PFSK-1 (cell line): ENCODE measurements at regions not wholly inside any gene's neighbourhood (a gene's known extent, or its start where the extent isn't known, plus 50 kb on each side); places are given as distances from the start of the nearest gene placed in this dataset.

Experiments
- FOXP2 ChIP-seq: optimal IDR thresholded peaks from 2 replicates; pipeline ENCODE3; 2011; ENCODE audit warnings: borderline replicate concordance, control low read depth, inconsistent platforms; ENCODE audit not compliant: insufficient read depth; ENCODE audit errors: extremely low read length, extremely low read depth
- POLR2AphosphoS5 ChIP-seq: IDR thresholded peaks from 2 replicates; pipeline ENCODE4 v1.6.1; 2012; ENCODE audit warnings: low read depth, mild to moderate bottlenecking, control low read depth, low read length, moderate library complexity
- REST ChIP-seq, 2 experiments: IDR thresholded peaks; 2 replicates each; pipeline versions ENCODE4 v1.6.1 to v1.8.0; 2011 to 2012; ENCODE audit warnings: low read depth in 2 of 2, low read length in 2 of 2, control low read depth in 1 of 2, inconsistent platforms in 1 of 2, mild to moderate bottlenecking in 1 of 2, moderate library complexity in 1 of 2; ENCODE audit not compliant: insufficient read depth in 1 of 2
- SIN3A ChIP-seq: IDR thresholded peaks from 2 replicates; pipeline ENCODE4 v1.6.1; 2012; ENCODE audit warnings: mild to moderate bottlenecking, low read length, moderate library complexity, borderline replicate concordance; ENCODE audit not compliant: insufficient read depth
- TAF1 ChIP-seq: IDR thresholded peaks from 2 replicates; pipeline ENCODE4 v1.6.1; 2012; ENCODE audit warnings: low read length, control low read depth, borderline replicate concordance; ENCODE audit not compliant: insufficient read depth

GRCh38 chr12:41777064-41777790 lies 367.4 kb downstream of the GXYLT1 start:
- TF ChIP-seq SIN3A, result no peak

GRCh38 chr12:41772478-41772877 lies 372.2 kb downstream of the GXYLT1 start:
- TF ChIP-seq SIN3A (no peak), FOXP2 (no peak), TAF1 (no peak), POLR2AphosphoS5 (no peak), REST (IDR thresholded peaks at IDR 0.05; ENCODE audit: insufficient read depth in 1 of 2, low read depth in 2 of 2, low read length in 2 of 2) (no peak)

- no peak for TF ChIP-seq TAF1
- TF ChIP-seq SIN3A, result no peak
- TF ChIP-seq POLR2AphosphoS5, result no peak
- no peak for TF ChIP-seq REST (IDR thresholded peaks at IDR 0.05; ENCODE audit: insufficient read depth in 1 of 2, low read depth in 2 of 2, low read length in 2 of 2)
- TF ChIP-seq FOXP2, result no peak
Observed at GRCh38 chr12:41769810-41770209, 374.9 kb downstream of the GXYLT1 start.

GRCh38 chr12:41768456-41768855 lies 376.2 kb downstream of the GXYLT1 start:
- TF ChIP-seq SIN3A (no peak), POLR2AphosphoS5 (no peak), REST (IDR thresholded peaks at IDR 0.05; ENCODE audit: insufficient read depth in 1 of 2, low read depth in 2 of 2, low read length in 2 of 2) (no peak), FOXP2 (no peak), TAF1 (no peak)

GRCh38 chr12:41762691-41763090 lies 382.0 kb downstream of the GXYLT1 start:
- TF ChIP-seq REST (IDR thresholded peaks at IDR 0.05; ENCODE audit: insufficient read depth in 1 of 2, low read depth in 2 of 2, low read length in 2 of 2) (no peak), FOXP2 (no peak), SIN3A (no peak), TAF1 (no peak), POLR2AphosphoS5 (no peak)
